ENCODE measurements at regions not wholly inside any gene's neighbourhood (a gene's known extent, or its start where the extent isn't known, plus 50 kb on each side); places are given as distances from the start of the nearest gene placed in this dataset.

- no peak for TF ChIP-seq POLR2A (IDR thresholded peaks at IDR 0.05)
- TF ChIP-seq, protein P1, sequence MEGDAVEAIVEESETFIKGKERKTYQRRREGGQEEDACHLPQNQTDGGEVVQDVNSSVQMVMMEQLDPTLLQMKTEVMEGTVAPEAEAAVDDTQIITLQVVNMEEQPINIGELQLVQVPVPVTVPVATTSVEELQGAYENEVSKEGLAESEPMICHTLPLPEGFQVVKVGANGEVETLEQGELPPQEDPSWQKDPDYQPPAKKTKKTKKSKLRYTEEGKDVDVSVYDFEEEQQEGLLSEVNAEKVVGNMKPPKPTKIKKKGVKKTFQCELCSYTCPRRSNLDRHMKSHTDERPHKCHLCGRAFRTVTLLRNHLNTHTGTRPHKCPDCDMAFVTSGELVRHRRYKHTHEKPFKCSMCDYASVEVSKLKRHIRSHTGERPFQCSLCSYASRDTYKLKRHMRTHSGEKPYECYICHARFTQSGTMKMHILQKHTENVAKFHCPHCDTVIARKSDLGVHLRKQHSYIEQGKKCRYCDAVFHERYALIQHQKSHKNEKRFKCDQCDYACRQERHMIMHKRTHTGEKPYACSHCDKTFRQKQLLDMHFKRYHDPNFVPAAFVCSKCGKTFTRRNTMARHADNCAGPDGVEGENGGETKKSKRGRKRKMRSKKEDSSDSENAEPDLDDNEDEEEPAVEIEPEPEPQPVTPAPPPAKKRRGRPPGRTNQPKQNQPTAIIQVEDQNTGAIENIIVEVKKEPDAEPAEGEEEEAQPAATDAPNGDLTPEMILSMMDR (IDR thresholded peaks at IDR 0.05), result no peak
Measured at GRCh38 chr1:73105755-73106154, 823.4 kb upstream of the NEGR1 start.

Measured in ovary (tissue), 3 donors.